22Rv1 (cell line): ENCODE measurements at regions not wholly inside any gene's neighbourhood (a gene's known extent, or its start where the extent isn't known, plus 50 kb on each side); places are given as distances from the start of the nearest gene placed in this dataset.

Source experiments
- H3K27ac ChIP-seq: fragments of 450-650 bp; 2 replicates; pipeline ENCODE4 v1.5.1; 2017
- ZFX ChIP-seq: fragments of 450-650 bp; IDR thresholded peaks from 2 replicates; pipeline ENCODE4 v1.6.1; 2017; ENCODE audit warnings: antibody characterized with exemption, borderline replicate concordance
- TF ChIP-seq, protein P1 (sequence below): fragments of 450-650 bp; IDR thresholded peaks from 2 replicates; pipeline ENCODE4 v1.5.1; 2017; ENCODE audit warnings: mild to moderate bottlenecking

DNA sequence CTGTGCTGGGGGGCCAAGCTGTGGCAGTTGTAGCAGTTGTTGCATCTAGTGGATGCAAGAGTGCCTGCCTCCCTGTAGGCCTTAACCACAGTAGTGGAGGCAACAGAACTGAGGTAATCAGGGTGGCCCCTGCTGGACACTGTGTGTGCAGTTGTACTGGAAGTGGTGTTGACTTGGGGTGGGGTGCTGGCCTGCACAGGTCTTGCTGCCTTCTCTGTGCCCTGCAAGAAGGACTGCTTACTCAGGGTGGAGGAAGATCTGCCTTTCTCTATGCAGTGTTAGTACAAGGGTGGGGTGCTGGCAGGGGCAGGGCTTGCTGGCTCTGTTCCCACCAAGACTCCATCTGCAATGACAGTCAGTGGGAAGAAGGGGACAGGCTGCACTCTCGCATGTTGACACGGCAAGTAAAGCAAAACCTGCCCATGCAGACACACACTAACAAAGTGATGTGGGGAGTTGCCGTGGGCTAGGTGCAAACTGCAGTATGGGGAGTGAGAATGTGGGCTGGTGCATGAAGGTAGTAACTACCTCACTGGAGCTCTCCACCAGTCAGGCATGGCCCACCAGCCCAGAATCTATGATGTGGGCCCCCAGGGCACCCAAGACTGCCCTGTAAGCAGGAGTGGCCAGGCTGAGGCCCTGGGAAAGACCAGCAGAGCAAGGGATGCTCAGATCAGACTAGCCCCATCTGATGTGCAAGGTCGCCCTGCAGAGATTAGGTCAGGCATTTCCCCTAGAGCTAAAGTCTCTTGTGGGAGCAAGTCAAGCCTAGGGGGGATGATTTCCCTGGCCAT lies 594.9 kb downstream of the TECRL start:
- TF ChIP-seq, protein P1, sequence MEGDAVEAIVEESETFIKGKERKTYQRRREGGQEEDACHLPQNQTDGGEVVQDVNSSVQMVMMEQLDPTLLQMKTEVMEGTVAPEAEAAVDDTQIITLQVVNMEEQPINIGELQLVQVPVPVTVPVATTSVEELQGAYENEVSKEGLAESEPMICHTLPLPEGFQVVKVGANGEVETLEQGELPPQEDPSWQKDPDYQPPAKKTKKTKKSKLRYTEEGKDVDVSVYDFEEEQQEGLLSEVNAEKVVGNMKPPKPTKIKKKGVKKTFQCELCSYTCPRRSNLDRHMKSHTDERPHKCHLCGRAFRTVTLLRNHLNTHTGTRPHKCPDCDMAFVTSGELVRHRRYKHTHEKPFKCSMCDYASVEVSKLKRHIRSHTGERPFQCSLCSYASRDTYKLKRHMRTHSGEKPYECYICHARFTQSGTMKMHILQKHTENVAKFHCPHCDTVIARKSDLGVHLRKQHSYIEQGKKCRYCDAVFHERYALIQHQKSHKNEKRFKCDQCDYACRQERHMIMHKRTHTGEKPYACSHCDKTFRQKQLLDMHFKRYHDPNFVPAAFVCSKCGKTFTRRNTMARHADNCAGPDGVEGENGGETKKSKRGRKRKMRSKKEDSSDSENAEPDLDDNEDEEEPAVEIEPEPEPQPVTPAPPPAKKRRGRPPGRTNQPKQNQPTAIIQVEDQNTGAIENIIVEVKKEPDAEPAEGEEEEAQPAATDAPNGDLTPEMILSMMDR, result no peak
- TF ChIP-seq ZFX, result no peak

DNA sequence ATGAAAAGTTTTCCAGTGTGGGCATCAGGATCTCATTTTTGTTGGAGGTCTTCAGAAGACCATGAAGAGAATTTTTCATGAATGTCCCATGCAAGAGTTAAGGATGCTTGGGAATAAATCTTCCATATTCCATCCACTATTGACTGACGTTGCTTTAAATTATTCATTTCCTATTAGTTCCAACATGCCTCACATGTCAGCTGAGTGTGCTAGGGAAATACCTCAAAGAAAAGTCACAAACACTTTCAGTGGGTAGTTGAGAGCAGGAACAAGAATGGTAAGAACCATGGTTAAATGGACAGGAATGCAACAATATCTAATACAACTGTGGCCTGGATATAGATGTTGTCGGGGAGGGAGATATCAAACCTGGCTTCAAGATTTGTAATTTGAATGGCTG lies 610.1 kb downstream of the TECRL start:
- TF ChIP-seq, protein P1, result no peak
- TF ChIP-seq ZFX, result no peak
- no peak overlapping the region for H3K27ac ChIP-seq

More for the DNA sequence above, 594.9 kb downstream of the TECRL start:
- H3K27ac ChIP-seq, result no peak overlapping the region

DNA sequence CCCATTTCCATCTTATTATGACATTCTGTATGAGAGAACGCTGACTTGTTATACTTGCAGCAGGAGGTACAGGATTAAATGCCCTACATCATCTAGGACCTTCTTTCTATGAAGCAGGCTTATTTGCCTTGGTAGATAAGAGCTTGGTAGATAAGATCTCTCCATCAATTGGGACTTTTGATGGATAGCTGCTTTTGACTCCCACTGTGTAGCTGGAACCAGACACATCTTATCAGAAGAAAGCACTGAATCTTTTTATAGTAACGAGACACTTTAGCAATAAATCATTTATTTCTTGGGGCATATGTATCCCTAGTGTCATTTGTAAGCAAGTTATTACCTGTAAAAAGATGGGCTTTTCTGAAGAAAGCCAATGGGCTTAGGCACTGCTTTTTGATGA lies 613.9 kb downstream of the TECRL start:
- H3K27ac ChIP-seq, result no peak overlapping the region
- TF ChIP-seq, protein P1, result no peak
- TF ChIP-seq ZFX, result no peak

DNA sequence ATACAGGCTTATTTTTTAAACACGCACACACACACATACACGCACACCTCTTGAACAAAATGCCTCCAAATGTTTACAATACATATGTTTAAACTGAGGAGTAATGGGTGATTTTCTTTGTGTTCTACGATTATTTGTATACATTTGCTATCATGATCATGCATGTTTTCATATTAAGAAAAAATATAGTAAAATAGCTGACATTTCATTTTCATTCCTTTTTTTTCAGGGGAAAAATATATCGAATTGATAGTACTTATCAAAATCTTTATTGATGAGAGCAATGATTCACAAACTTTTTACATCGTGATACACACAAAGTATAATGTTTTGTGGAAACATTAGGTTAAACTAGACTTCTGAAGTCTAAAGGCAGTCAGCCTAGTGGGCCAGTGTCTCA lies 618.9 kb downstream of the TECRL start:
- TF ChIP-seq, protein P1, result no peak
- no peak for TF ChIP-seq ZFX
- no peak overlapping the region for H3K27ac ChIP-seq

DNA sequence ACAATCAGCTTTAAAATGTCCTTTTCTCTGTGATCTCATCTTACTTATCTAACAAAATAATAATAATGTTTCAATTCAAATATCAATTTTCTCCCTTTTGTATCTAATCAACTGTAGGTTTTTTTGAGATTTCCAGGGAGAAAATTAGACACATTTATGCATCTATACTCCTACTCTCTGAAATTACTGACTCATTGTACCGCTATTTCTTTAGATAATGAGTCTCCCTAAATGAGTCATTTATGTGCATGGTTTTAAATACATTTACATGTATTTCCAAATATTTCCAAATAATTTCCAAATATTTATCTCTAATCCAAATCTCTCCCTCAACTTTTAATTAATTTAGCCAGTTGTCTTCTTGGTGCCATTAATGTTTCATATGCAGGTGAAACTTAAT lies 621.0 kb downstream of the TECRL start:
- TF ChIP-seq, protein P1, result no peak
- no peak for TF ChIP-seq ZFX

DNA sequence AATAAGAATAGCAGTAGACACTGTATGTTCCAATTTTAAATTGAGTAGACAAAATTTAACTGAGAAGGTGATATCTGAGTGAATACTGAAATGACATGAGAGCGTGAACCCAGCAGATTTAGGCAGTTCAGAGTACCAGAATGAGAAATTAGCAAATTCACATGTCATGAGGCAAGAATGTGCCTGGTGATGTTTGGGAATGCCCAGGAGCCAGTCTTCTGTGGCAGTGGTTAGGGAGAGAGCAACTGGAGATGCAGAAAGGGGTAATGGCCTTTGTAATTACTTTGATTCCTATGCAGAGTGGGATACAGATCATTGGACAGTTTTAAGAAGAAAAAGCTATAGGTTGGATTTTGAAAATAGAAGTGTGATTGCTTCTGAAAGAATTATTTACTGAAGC lies 621.9 kb downstream of the TECRL start:
- TF ChIP-seq ZFX, result no peak
- TF ChIP-seq, protein P1, result no peak
- no peak overlapping the region for H3K27ac ChIP-seq

More for the DNA sequence above, 621.0 kb downstream of the TECRL start:
- no peak overlapping the region for H3K27ac ChIP-seq

DNA sequence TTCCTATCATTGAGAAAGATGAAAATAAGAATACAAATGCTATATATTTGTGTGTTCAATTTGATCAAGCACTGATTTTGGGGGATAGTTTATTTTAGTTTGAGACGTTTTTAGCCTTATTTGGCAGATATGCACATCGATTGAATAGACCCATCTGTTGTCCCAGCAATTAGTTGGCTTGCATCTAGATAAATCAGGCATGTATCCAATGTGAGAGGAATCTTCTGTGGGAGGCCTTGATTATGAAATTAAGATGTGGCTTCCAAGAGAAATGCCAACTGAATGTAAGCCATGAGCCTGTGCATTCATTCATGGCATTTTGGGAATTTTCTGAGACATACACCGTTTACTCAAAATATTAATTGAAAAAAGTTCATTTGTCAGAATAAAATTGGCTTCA lies 623.1 kb downstream of the TECRL start:
- TF ChIP-seq, protein P1, result no peak
- no peak for TF ChIP-seq ZFX
- H3K27ac ChIP-seq, result no peak overlapping the region
